ENCODE measurements at regions not wholly inside any gene's neighbourhood (a gene's known extent, or its start where the extent isn't known, plus 50 kb on each side); places are given as distances from the start of the nearest gene placed in this dataset.
"Not testable (repeated sequence)": the region's sequence is repeated elsewhere in the genome, so short reads cannot be mapped to it uniquely, and the experiment has no call there.

- DNase-seq: no peak
These were observed 327.8 kb upstream of the USP24 start for GRCh38 chr1:55542901-55543504.

GRCh38 chr1:55541296-55541695 is 326.1 kb upstream of the USP24 start:
- DNase-seq: no peak

- DNase-seq: no peak
These were observed 324.7 kb upstream of the USP24 start for GRCh38 chr1:55539652-55540512.

GRCh38 chr1:55538428-55538827 is 323.3 kb upstream of the USP24 start:
- no peak for DNase-seq

GRCh38 chr1:55536545-55536865 is 321.3 kb upstream of the USP24 start:
- no peak for DNase-seq

- no peak for DNase-seq
These were observed 320.8 kb upstream of the USP24 start for GRCh38 chr1:55535724-55536544.

GRCh38 chr1:55534565-55535121 is 319.5 kb upstream of the USP24 start:
- no peak for DNase-seq

GRCh38 chr1:55531644-55532043 is 316.5 kb upstream of the USP24 start:
- DNase-seq: no peak

GRCh38 chr1:55530749-55531478 is 315.8 kb upstream of the USP24 start:
- no peak for DNase-seq

- no peak for DNase-seq
These were observed 313.9 kb upstream of the USP24 start for GRCh38 chr1:55529017-55529416.

- no peak for DNase-seq
These were observed 312.7 kb upstream of the USP24 start for GRCh38 chr1:55527831-55528230.

GRCh38 chr1:55526716-55527115 is 311.6 kb upstream of the USP24 start:
- DNase-seq: no peak

GRCh38 chr1:55524006-55524405 is 308.8 kb upstream of the USP24 start:
- no peak for DNase-seq

- DNase-seq: no peak
These were observed 307.8 kb upstream of the USP24 start for GRCh38 chr1:55522982-55523381.

GRCh38 chr1:55522353-55522903 is 307.3 kb upstream of the USP24 start:
- no peak for DNase-seq

- DNase-seq: no peak
These were observed 305.7 kb upstream of the USP24 start for GRCh38 chr1:55520861-55521260.

- DNase-seq: no peak
These were observed 304.9 kb upstream of the USP24 start for GRCh38 chr1:55519937-55520683.

- DNase-seq: no peak
These were observed 304.1 kb upstream of the USP24 start for GRCh38 chr1:55519276-55519675.

- no peak for DNase-seq
These were observed 301.9 kb upstream of the USP24 start for GRCh38 chr1:55517036-55517435.

- not testable (repeated sequence) for DNase-seq
These were observed 299.4 kb upstream of the USP24 start for GRCh38 chr1:55514571-55514970.

- DNase-seq: no peak
These were observed 297.3 kb upstream of the USP24 start for GRCh38 chr1:55512466-55512865.

- DNase-seq: no peak
These were observed 292.4 kb upstream of the USP24 start for GRCh38 chr1:55507578-55507931.
